Gastroesophageal sphincter (tissue), 4 donors: ENCODE measurements at regions not wholly inside any gene's neighbourhood (a gene's known extent, or its start where the extent isn't known, plus 50 kb on each side); places are given as distances from the start of the nearest gene placed in this dataset.

Source experiments
- ATAC-seq: fragments of 150-250 bp; one replicate; pipeline ENCODE4 v1.9.1; 2016; ENCODE audit warnings: mild to moderate bottlenecking, moderate library complexity
- H3K27ac ChIP-seq, 4 donors: fragments of 200-600 bp; sonication (generic) in 3 of 4; 1 replicate in 3 of 4; 2 replicates in 1 of 4; pipeline ENCODE4 v1.5.1; 2016 to 2019
- H3K27me3 ChIP-seq: fragments of 200-600 bp; sonication (generic); one replicate; pipeline ENCODE4 v1.5.1; 2019
- H3K36me3 ChIP-seq, 2 donors: fragments of 200-600 bp; sonication (generic); one replicate each; pipeline ENCODE4 v1.5.1; 2019; ENCODE audit warnings: control low read depth in 1 of 2
- H3K4me1 ChIP-seq, 3 donors: fragments of 200-600 bp; sonication (generic); 1 replicate in 2 of 3; 2 replicates in 1 of 3; pipeline ENCODE4 v1.5.1; 2016 to 2019; ENCODE audit warnings: control low read depth in 2 of 3
- H3K4me3 ChIP-seq, 2 donors: fragments of 200-600 bp; sonication (generic); one replicate each; pipeline ENCODE4 v1.5.1; 2019; ENCODE audit warnings: mild to moderate bottlenecking in 1 of 2, moderate library complexity in 1 of 2
- H3K9me3 ChIP-seq, 3 donors: fragments of 200-600 bp; sonication (generic); one replicate each; pipeline ENCODE4 v1.5.1; 2017 to 2019; ENCODE audit warnings: control low read depth in 2 of 3
- CTCF ChIP-seq, 4 experiments: fragments of 200-600 bp in 2 of 4; fragments of 450-650 bp in 2 of 4; sonication (generic) in 1 of 4; IDR thresholded peaks; one replicate each; pipeline ENCODE4 v1.5.1; 2017 to 2019; ENCODE audit warnings: antibody characterized with exemption in 4 of 4, mild to moderate bottlenecking in 2 of 4, moderate library complexity in 2 of 4
- EP300 ChIP-seq: sonication (generic); formaldehyde crosslinking; IDR thresholded peaks from one replicate; pipeline ENCODE4 v1.6.1; 2017; ENCODE audit warnings: antibody characterized with exemption, mild to moderate bottlenecking
- POLR2A ChIP-seq, 2 donors: fragments of 450-650 bp; IDR thresholded peaks; one replicate each; pipeline ENCODE4 v1.6.1; 2017; ENCODE audit warnings: antibody characterized with exemption in 2 of 2, mild to moderate bottlenecking in 2 of 2, moderate library complexity in 1 of 2
- POLR2AphosphoS5 ChIP-seq: sonication (generic); formaldehyde crosslinking; IDR thresholded peaks from one replicate; pipeline ENCODE4 v1.6.1; 2017; ENCODE audit warnings: antibody characterized with exemption
- WGBS, 2 donors: methylation state at CpG; one replicate each; pipeline ENCODE4 v1.1.5; 2018; ENCODE audit warnings: low coverage in 1 of 2; 5-methylcytosine and 5-hydroxymethylcytosine counted together

- Histone ChIP-seq H3K36me3 (no peaks in the 10 kb centered on the region), H3K27me3 (no peaks in the 10 kb centered on the region), H3K9me3 (no peaks in the 10 kb centered on the region), H3K27ac (no peak overlapping the region), H3K4me1 (no peaks in the 10 kb centered on the region), H3K4me3 (no peak overlapping the region)
- no peak for TF ChIP-seq EP300
- no peak for TF ChIP-seq POLR2A (IDR thresholded peaks at IDR 0.05)
- no peak for TF ChIP-seq POLR2AphosphoS5
- no peak for TF ChIP-seq CTCF (IDR thresholded peaks at IDR 0.05)
- no peak for ATAC-seq
- 24 to 60% methylated on average over 2 to 4 of the region's 4 CpGs for WGBS, 2 donors
Measured at GRCh38 chr10:64523065-64523759, 1002.0 kb downstream of the REEP3 start.

GRCh38 chr10:64528294-64529002 lies 1007.2 kb downstream of the REEP3 start:
- Histone ChIP-seq H3K9me3 (no peaks in the 10 kb centered on the region), H3K27ac (no peak overlapping the region), H3K4me3 (no peak overlapping the region), H3K4me1 (no peaks in the 10 kb centered on the region), H3K27me3 (no peaks in the 10 kb centered on the region), H3K36me3 (no peaks in the 10 kb centered on the region)
- TF ChIP-seq POLR2A (IDR thresholded peaks at IDR 0.05) (no peak), POLR2AphosphoS5 (no peak), EP300 (no peak), CTCF (IDR thresholded peaks at IDR 0.05) (no peak)
- no peak for ATAC-seq
- 46 to 59% methylated on average over 5 to 6 of the region's 7 CpGs for WGBS, 2 donors

DNA sequence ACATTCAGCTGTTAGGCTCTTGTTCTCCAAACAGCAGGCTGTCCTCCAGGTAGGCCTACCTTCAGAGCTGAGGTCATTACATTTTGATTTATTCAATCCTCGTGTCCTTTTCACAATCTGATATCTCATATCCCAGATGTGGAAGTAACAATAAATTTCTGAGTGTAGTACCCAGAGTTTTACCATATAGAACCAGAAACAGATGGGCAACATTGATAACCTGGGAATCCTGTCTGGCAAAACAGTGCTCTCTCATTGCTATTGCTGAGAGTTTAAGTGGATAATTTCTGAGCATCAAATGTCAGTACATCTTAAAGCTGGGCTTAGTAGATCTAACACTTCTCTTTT lies 1007.8 kb downstream of the REEP3 start:
- Histone ChIP-seq H3K4me3 (no peak overlapping the region), H3K27ac (no peak overlapping the region), H3K4me1 (no peaks in the 10 kb centered on the region), H3K36me3 (no peaks in the 10 kb centered on the region), H3K9me3 (no peaks in the 10 kb centered on the region), H3K27me3 (no peaks in the 10 kb centered on the region)
- 29 to 63% methylated on average over 1 of the region's 1 CpG for WGBS, 2 donors
- TF ChIP-seq CTCF (IDR thresholded peaks at IDR 0.05): no peak
- TF ChIP-seq POLR2A (IDR thresholded peaks at IDR 0.05): no peak
- no peak for TF ChIP-seq POLR2AphosphoS5
- no peak for TF ChIP-seq EP300
- ATAC-seq: no peak

DNA sequence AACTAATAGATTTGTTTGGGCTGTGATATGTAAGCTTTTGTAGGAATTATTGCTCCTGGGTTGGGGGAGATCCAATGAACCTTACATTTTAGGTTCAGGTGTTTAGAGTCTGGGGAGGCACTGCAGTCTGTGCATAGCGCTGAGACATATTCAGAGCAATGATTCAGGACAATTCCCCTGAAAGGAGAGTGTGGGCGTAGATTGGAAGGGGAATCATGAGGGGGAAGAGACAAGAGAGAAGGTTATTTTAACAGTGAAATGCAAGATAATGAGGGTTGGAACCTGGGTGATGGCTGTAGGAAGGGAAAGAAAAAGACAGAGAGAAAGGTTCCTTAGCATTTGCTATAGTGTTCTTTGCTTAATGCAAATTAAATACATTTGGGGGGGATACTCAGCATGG lies 1013.4 kb downstream of the REEP3 start:
- Histone ChIP-seq H3K9me3 (no peaks in the 10 kb centered on the region), H3K4me1 (no peaks in the 10 kb centered on the region), H3K27me3 (no peaks in the 10 kb centered on the region), H3K4me3 (no peak overlapping the region), H3K27ac (no peak overlapping the region), H3K36me3 (no peaks in the 10 kb centered on the region)
- WGBS, 2 donors: 80 to 92% methylated on average over 1 to 2 of the region's 2 CpGs
- TF ChIP-seq POLR2AphosphoS5 (no peak), EP300 (no peak), POLR2A (IDR thresholded peaks at IDR 0.05) (no peak), CTCF (IDR thresholded peaks at IDR 0.05) (no peak)
- ATAC-seq: no peak
